SK-MEL-5 (cell line): ENCODE measurements at regions not wholly inside any gene's neighbourhood (a gene's known extent, or its start where the extent isn't known, plus 50 kb on each side); places are given as distances from the start of the nearest gene placed in this dataset.
"Not testable (repeated sequence)": the region's sequence is repeated elsewhere in the genome, so short reads cannot be mapped to it uniquely, and the experiment has no call there.

Source experiments
- DNase-seq: peaks from one replicate; pipeline ENCODE4 v3.0.0-alpha.2; 2016; ENCODE audit warnings: low read depth, low spot score
- in situ Hi-C: cut with HindIII; loops from 2 replicates; pipeline ENCODE4 v1.10.0; 2016; ENCODE audit warnings: low sequenced_read_pairs, high pct_unique_total_duplicates, low pct_unique_long_range_greater_than_20kb

GRCh38 chr20:43840382-43841070, 74.1 kb upstream of the TOX2 start:
- DNase-seq: peak; percentile 62
- in situ Hi-C loops: no loop called here

- no peak for DNase-seq
- in situ Hi-C loops: no loop called here
Measured at GRCh38 chr20:43839793-43840199, 74.9 kb upstream of the TOX2 start.

GRCh38 chr20:43838703-43839060, 76.0 kb upstream of the TOX2 start:
- in situ Hi-C loops: no loop called here
- no peak for DNase-seq

GRCh38 chr20:43837856-43838702, 76.6 kb upstream of the TOX2 start:
- in situ Hi-C loops: no loop called here

GRCh38 chr20:43836790-43837189, 77.9 kb upstream of the TOX2 start:
- in situ Hi-C loops: no loop called here
- no peak for DNase-seq

More at GRCh38 chr20:43837856-43838702, 76.6 kb upstream of the TOX2 start:
- DNase-seq: no peak

GRCh38 chr20:43835944-43836508, 78.6 kb upstream of the TOX2 start:
- no peak for DNase-seq
- in situ Hi-C loops: no loop called here

GRCh38 chr20:43833511-43834395, 80.9 kb upstream of the TOX2 start:
- in situ Hi-C loops: no loop called here
- no peak for DNase-seq

GRCh38 chr20:43832961-43833360, 81.7 kb upstream of the TOX2 start:
- DNase-seq: no peak
- in situ Hi-C loops: no loop called here

- no peak for DNase-seq
- in situ Hi-C loops: no loop called here
Measured at GRCh38 chr20:43832096-43832816, 82.4 kb upstream of the TOX2 start.

- in situ Hi-C loops: no loop called here
Measured at GRCh38 chr20:43831481-43832065, 83.1 kb upstream of the TOX2 start.

GRCh38 chr20:43830883-43831282, 83.8 kb upstream of the TOX2 start:
- no peak for DNase-seq
- in situ Hi-C loops: no loop called here

More at GRCh38 chr20:43831481-43832065, 83.1 kb upstream of the TOX2 start:
- DNase-seq: no peak

GRCh38 chr20:43829951-43830690, 84.5 kb upstream of the TOX2 start:
- in situ Hi-C loops: no loop called here

GRCh38 chr20:43827940-43828562, 86.6 kb upstream of the TOX2 start:
- no peak for DNase-seq
- in situ Hi-C loops: no loop called here

More at GRCh38 chr20:43829951-43830690, 84.5 kb upstream of the TOX2 start:
- DNase-seq: no peak

GRCh38 chr20:43826943-43827342, 87.7 kb upstream of the TOX2 start:
- in situ Hi-C loops, DNase-seq: not testable (repeated sequence)

GRCh38 chr20:43825581-43825980, 89.1 kb upstream of the TOX2 start:
- in situ Hi-C loops: no loop called here
- no peak for DNase-seq

GRCh38 chr20:43825051-43825402, 89.6 kb upstream of the TOX2 start:
- in situ Hi-C loops: no loop called here
- no peak for DNase-seq
